NCI-H2081 treated with DMSO at 0.1 percent for 48 hours (cell line): ENCODE measurements at regions not wholly inside any gene's neighbourhood (a gene's known extent, or its start where the extent isn't known, plus 50 kb on each side); places are given as distances from the start of the nearest gene placed in this dataset.

Experiments used
- DNase-seq: peaks from one replicate; lab custom pipeline; 2025; lab: John Stamatoyannopoulos, UW

DNA sequence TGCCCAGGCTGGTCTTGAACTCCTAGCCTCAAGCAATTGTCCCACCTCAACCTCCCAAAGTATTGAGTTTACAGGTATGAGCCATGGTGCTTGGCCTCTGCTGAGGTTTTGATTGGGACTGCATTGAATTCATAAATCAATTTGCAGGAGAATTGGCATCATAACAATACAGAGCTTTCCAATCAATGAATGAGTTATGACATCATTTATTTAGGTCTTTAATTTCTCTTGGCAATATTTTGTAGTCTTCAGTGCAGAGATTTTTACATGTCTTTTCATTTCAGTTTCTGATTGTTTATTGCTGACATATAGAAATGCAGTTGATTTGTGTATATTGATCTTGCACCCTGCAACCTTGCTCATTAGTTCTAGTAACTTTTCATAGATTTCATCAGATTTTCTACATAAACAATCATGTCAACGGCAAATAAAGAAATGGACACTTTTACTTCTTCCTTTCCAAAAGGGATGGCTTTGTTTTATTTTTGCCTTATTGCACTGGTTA, 119.9 kb downstream of the TFCP2L1 start:
- DNase-seq = no peak
